Esophagus squamous epithelium (tissue), 5 donors: ENCODE measurements at regions not wholly inside any gene's neighbourhood (a gene's known extent, or its start where the extent isn't known, plus 50 kb on each side); places are given as distances from the start of the nearest gene placed in this dataset.

ENCODE experiments used
- DNase-seq: peaks from one replicate; lab custom pipeline; 2025; lab: John Stamatoyannopoulos, UW
- H3K27ac ChIP-seq, 4 donors: fragments of 200-600 bp; sonication (generic); one replicate each; pipeline ENCODE4 v1.5.1; 2016 to 2019; ENCODE audit warnings: mild to moderate bottlenecking in 1 of 4
- H3K27me3 ChIP-seq, 4 donors: fragments of 200-600 bp; sonication (generic); 1 replicate in 3 of 4; 2 replicates in 1 of 4; pipeline versions ENCODE4 v1.5.1 to v1.6.0; 2017 to 2021; ENCODE audit warnings: antibody characterized with exemption in 1 of 4
- H3K36me3 ChIP-seq, 3 donors: fragments of 200-600 bp; sonication (generic); one replicate each; pipeline ENCODE4 v1.5.1; 2016 to 2019
- H3K4me1 ChIP-seq, 3 donors: fragments of 200-600 bp; sonication (generic); one replicate each; pipeline ENCODE4 v1.5.1; 2017 to 2019
- H3K4me3 ChIP-seq, 4 donors: fragments of 200-600 bp; sonication (generic); 1 replicate in 3 of 4; 2 replicates in 1 of 4; pipeline ENCODE4 v1.5.1; 2016 to 2019; ENCODE audit warnings: mild to moderate bottlenecking in 2 of 4, moderate library complexity in 1 of 4
- H3K9me3 ChIP-seq, 3 donors: fragments of 200-600 bp; sonication (generic); one replicate each; pipeline ENCODE4 v1.5.1; 2016 to 2019
- CTCF ChIP-seq, 6 experiments: fragments of 450-650 bp in 4 of 6; fragments of 200-600 bp in 2 of 6; sonication (generic) in 2 of 6; IDR thresholded peaks; one replicate each; pipeline ENCODE4 v1.5.1; 2016 to 2019; ENCODE audit warnings: antibody characterized with exemption in 6 of 6, mild to moderate bottlenecking in 4 of 6, moderate library complexity in 4 of 6
- POLR2A ChIP-seq, 4 donors: fragments of 450-650 bp; IDR thresholded peaks; one replicate each; pipeline ENCODE4 v1.6.1; 2017; ENCODE audit warnings: antibody characterized with exemption in 4 of 4, mild to moderate bottlenecking in 4 of 4, moderate library complexity in 3 of 4
- WGBS, 2 donors: methylation state at CpG; one replicate each; pipeline ENCODE4 v1.1.5; 2018; 5-methylcytosine and 5-hydroxymethylcytosine counted together
- intact Hi-C: fragments of 100-400 bp; cut with DNase I; formaldehyde crosslinking; loops from one replicate; pipeline ENCODE4 v1.15.0; 2022
- donor health status: DM: yes; HTN: yes; CAD: no.

- H3K36me3 ChIP-seq, result no peaks in the 10 kb centered on the region
- no peaks in the 10 kb centered on the region for H3K27me3 ChIP-seq
- no peak overlapping the region for H3K27ac ChIP-seq
- H3K4me3 ChIP-seq, result no peak overlapping the region
- intact Hi-C loops, result no loop called here
- no peaks in the 10 kb centered on the region for H3K9me3 ChIP-seq
- TF ChIP-seq CTCF (IDR thresholded peaks at IDR 0.05) (no peak), POLR2A (IDR thresholded peaks at IDR 0.05) (no peak)
- WGBS, 2 donors, result 73 to 88% methylated on average over 2 of the region's 2 CpGs
- no peaks in the 10 kb centered on the region for H3K4me1 ChIP-seq
- DNase-seq, result no peak
Measured at GRCh38 chr5:162888268-162888667, 549.1 kb upstream of the CCNG1 start.

GRCh38 chr5:162911873-162912272, 525.5 kb upstream of the CCNG1 start:
- no peaks in the 10 kb centered on the region for H3K9me3 ChIP-seq
- intact Hi-C loops, result no loop called here
- H3K36me3 ChIP-seq, result no peaks in the 10 kb centered on the region
- TF ChIP-seq CTCF (IDR thresholded peaks at IDR 0.05), result no peak
- TF ChIP-seq POLR2A (IDR thresholded peaks at IDR 0.05), result no peak
- no peak overlapping the region for H3K27ac ChIP-seq
- 30 to 52% methylated on average over 2 of the region's 2 CpGs for WGBS, 2 donors
- no peak for DNase-seq
- H3K4me3 ChIP-seq, result no peak overlapping the region
- H3K27me3 ChIP-seq, result no peaks in the 10 kb centered on the region
- H3K4me1 ChIP-seq, result no peaks in the 10 kb centered on the region

- no peak for DNase-seq
- TF ChIP-seq CTCF (IDR thresholded peaks at IDR 0.05) (no peak), POLR2A (IDR thresholded peaks at IDR 0.05) (no peak)
- Histone ChIP-seq H3K9me3 (no peaks in the 10 kb centered on the region), H3K36me3 (no peaks in the 10 kb centered on the region), H3K4me3 (no peak overlapping the region), H3K4me1 (no peaks in the 10 kb centered on the region), H3K27ac (no peak overlapping the region), H3K27me3 (no peaks in the 10 kb centered on the region)
- intact Hi-C loops, result no loop called here
- WGBS, 2 donors, result 42 to 45% methylated on average over 2 of the region's 2 CpGs
Measured at GRCh38 chr5:162916368-162916767, 521.0 kb upstream of the CCNG1 start.

GRCh38 chr5:162929104-162929503, 508.3 kb upstream of the CCNG1 start:
- Histone ChIP-seq H3K27ac (no peak overlapping the region), H3K4me1 (no peaks in the 10 kb centered on the region), H3K9me3 (no peaks in the 10 kb centered on the region), H3K27me3 (no peaks in the 10 kb centered on the region), H3K36me3 (no peaks in the 10 kb centered on the region), H3K4me3 (no peak overlapping the region)
- DNase-seq, result no peak
- intact Hi-C loops, result no loop called here
- no peak for TF ChIP-seq POLR2A (IDR thresholded peaks at IDR 0.05)
- TF ChIP-seq CTCF (IDR thresholded peaks at IDR 0.05), result no peak
- 14 to 15% methylated on average over 2 of the region's 2 CpGs for WGBS, 2 donors

GRCh38 chr5:162931501-162931900, 505.9 kb upstream of the CCNG1 start:
- TF ChIP-seq POLR2A (IDR thresholded peaks at IDR 0.05) (no peak), CTCF (IDR thresholded peaks at IDR 0.05) (no peak)
- intact Hi-C loops, result no loop called here
- 86 to 93% methylated on average over 2 of the region's 2 CpGs for WGBS, 2 donors

More at GRCh38 chr5:162931501-162931900, 505.9 kb upstream of the CCNG1 start:
- Histone ChIP-seq H3K4me3 (no peak overlapping the region), H3K36me3 (no peaks in the 10 kb centered on the region), H3K9me3 (peaks cover 0 to 12% (median 0%) of the 10 kb centered on the region in 3 donors), H3K27ac (no peak overlapping the region), H3K27me3 (no peaks in the 10 kb centered on the region), H3K4me1 (no peaks in the 10 kb centered on the region)
- DNase-seq, result no peak
